AG09309 (cell line): ENCODE measurements at regions not wholly inside any gene's neighbourhood (a gene's known extent, or its start where the extent isn't known, plus 50 kb on each side); places are given as distances from the start of the nearest gene placed in this dataset.

Experiments
- DNase-seq: peaks from one replicate; pipeline ENCODE4 v3.0.0-alpha.2; 2010; ENCODE audit warnings: low read depth
- H3K4me3 ChIP-seq: 2 replicates; pipeline ENCODE4 v1.5.1; 2011; ENCODE audit warnings: mild to moderate bottlenecking, low read depth, low read length, moderate library complexity; ENCODE audit not compliant: control insufficient read depth
- TF ChIP-seq, protein P1 (sequence below): IDR thresholded peaks from 2 replicates; pipeline ENCODE4 v1.5.1; 2011; ENCODE audit warnings: mild to moderate bottlenecking, low read depth, low read length, inconsistent platforms; ENCODE audit not compliant: insufficient read depth, control insufficient read depth; ENCODE audit errors: missing control alignments

DNA sequence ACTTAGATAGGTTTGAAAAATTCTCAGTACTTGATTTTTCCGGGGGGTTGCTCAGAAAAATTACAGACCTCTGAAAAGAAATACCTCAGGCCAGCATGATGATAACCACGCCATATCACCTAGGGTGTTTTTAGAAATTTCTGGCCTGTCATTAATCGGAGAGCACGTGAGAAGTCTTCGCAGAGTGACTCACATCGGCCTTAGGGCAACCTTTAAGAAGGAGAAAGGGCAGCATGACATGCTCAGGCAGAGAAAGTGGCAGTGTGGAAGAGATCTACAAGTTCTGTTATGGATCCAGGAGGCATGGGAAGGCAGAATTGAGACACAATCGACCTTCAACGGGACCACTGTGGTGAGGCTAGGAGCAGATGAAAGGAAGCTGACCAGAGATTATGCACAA, 506.3 kb downstream of the LMO4 start:
- no peak for DNase-seq
- TF ChIP-seq, protein P1, sequence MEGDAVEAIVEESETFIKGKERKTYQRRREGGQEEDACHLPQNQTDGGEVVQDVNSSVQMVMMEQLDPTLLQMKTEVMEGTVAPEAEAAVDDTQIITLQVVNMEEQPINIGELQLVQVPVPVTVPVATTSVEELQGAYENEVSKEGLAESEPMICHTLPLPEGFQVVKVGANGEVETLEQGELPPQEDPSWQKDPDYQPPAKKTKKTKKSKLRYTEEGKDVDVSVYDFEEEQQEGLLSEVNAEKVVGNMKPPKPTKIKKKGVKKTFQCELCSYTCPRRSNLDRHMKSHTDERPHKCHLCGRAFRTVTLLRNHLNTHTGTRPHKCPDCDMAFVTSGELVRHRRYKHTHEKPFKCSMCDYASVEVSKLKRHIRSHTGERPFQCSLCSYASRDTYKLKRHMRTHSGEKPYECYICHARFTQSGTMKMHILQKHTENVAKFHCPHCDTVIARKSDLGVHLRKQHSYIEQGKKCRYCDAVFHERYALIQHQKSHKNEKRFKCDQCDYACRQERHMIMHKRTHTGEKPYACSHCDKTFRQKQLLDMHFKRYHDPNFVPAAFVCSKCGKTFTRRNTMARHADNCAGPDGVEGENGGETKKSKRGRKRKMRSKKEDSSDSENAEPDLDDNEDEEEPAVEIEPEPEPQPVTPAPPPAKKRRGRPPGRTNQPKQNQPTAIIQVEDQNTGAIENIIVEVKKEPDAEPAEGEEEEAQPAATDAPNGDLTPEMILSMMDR = no peak
- H3K4me3 ChIP-seq = no peak overlapping the region

- DNase-seq = no peak
- TF ChIP-seq, protein P1 = no peak
- H3K4me3 ChIP-seq = no peak overlapping the region
These were observed 512.1 kb downstream of the LMO4 start for GRCh38 chr1:87840767-87841166.

DNA sequence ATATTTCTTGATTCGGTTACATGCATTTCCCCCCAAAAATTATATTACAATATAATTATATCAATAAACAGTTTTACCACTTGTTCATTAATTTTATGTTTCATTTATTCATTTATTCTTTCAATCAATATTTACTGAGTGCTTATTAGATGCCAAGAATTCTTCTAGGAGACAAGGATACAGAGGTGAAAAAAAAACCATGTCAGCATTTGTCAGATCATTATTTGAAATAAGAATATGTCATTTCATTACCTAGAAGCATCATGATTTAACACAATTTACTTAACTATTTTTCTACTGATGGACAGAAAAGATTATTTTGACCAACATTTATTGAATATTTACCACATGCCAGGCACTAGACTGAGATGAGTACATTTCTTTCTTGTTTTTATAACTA, 512.7 kb downstream of the LMO4 start:
- DNase-seq = no peak
- TF ChIP-seq, protein P1 = no peak
- no peak overlapping the region for H3K4me3 ChIP-seq

- H3K4me3 ChIP-seq = no peak overlapping the region
- DNase-seq = no peak
- TF ChIP-seq, protein P1 = no peak
These were observed 513.5 kb downstream of the LMO4 start for GRCh38 chr1:87842156-87842555.

DNA sequence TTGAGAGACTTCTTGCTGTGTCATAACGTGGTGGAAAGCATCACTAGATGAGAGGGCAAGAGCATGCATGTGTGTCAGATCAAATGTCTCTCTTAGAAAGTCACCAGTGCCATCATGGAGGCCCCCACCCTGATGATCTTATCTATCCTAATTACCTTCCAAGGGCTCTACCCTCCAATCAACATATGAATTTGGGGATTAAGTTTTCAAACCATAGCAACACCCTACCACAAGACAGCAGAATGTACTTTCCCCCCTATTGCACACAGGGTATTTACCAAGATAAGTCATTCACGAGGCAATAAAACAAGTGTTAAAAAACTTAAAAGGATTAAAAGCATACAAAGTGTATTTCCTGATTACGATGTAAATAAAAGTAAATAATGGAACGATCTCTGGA, 515.6 kb downstream of the LMO4 start:
- TF ChIP-seq, protein P1 = no peak
- no peak for DNase-seq
- no peak overlapping the region for H3K4me3 ChIP-seq

DNA sequence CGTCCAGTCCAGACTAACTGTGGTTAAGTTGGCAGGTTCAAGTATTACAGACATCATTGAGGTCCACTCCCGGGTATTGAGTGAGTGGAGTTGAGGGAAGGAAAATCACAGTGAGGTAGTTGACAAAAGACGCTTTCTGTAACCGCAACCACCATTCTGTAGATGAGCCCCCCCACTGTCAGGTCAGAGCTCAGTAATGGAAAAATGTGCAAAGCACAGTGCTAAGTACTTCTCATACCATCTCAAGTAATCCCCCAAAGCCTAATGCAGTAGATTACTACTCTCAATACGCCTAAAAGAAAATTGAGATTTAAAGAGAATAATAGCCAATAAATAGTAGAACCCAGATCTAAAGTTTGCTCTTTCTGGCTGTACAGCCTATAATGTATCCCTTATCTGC, 522.8 kb downstream of the LMO4 start:
- H3K4me3 ChIP-seq = no peak overlapping the region
- DNase-seq = no peak
- TF ChIP-seq, protein P1 = no peak
